ENCODE measurements at regions not wholly inside any gene's neighbourhood (a gene's known extent, or its start where the extent isn't known, plus 50 kb on each side); places are given as distances from the start of the nearest gene placed in this dataset.

GRCh38 chr3:74200952-74201351, 413.5 kb downstream of the CNTN3 start:
- TF ChIP-seq CTCF (conservative IDR thresholded peaks at IDR 0.05) (no peak), EZH2 (IDR thresholded peaks at IDR 0.05; ENCODE audit: low read depth) (no peak)

Data from PC-9 (cell line).